WTC11 (cell line): ENCODE measurements at regions not wholly inside any gene's neighbourhood (a gene's known extent, or its start where the extent isn't known, plus 50 kb on each side); places are given as distances from the start of the nearest gene placed in this dataset.

Experiments
- ATF6 ChIP-seq: sonication (generic); formaldehyde crosslinking; IDR thresholded peaks from 2 replicates; pipeline ENCODE4 v1.8.1; 2023; ENCODE audit warnings: mild to moderate bottlenecking, missing genetic modification reagents
- CREB1 ChIP-seq: sonication (generic); formaldehyde crosslinking; IDR thresholded peaks from 2 replicates; pipeline ENCODE4 v1.8.0; 2023; ENCODE audit warnings: mild to moderate bottlenecking, missing genetic modification reagents
- CTCF ChIP-seq: fragments of 200-600 bp; IDR thresholded peaks from 2 replicates; pipeline ENCODE4 v1.8.0; 2022; ENCODE audit warnings: antibody characterized with exemption
- EMX1 ChIP-seq: fragments of 250-450 bp; sonication (Bioruptor Pico); IDR thresholded peaks from 2 replicates; pipeline ENCODE4 v1.8.0; 2021; ENCODE audit warnings: mild to moderate bottlenecking
- FOXJ3 ChIP-seq: sonication (generic); formaldehyde crosslinking; IDR thresholded peaks from 2 replicates; pipeline ENCODE4 v1.9.0; 2021; ENCODE audit warnings: missing genetic modification reagents, mild to moderate bottlenecking, borderline replicate concordance
- HMGXB4 ChIP-seq: sonication (generic); formaldehyde crosslinking; IDR thresholded peaks from 2 replicates; pipeline ENCODE4 v1.8.1; 2023; ENCODE audit warnings: mild to moderate bottlenecking, moderate library complexity, missing genetic modification reagents
- MYBL2 ChIP-seq: sonication (generic); formaldehyde crosslinking; IDR thresholded peaks from 2 replicates; pipeline ENCODE4 v1.8.1; 2023; ENCODE audit warnings: mild to moderate bottlenecking, moderate library complexity, missing genetic modification reagents
- NR1H2 ChIP-seq: sonication (generic); formaldehyde crosslinking; IDR thresholded peaks from 2 replicates; pipeline ENCODE4 v1.9.0; 2021; ENCODE audit warnings: mild to moderate bottlenecking, moderate library complexity, missing genetic modification reagents
- NR2C2 ChIP-seq: sonication (generic); formaldehyde crosslinking; IDR thresholded peaks from 2 replicates; pipeline ENCODE4 v1.8.0; 2022; ENCODE audit warnings: mild to moderate bottlenecking, missing genetic modification reagents
- SP1 ChIP-seq: sonication (generic); formaldehyde crosslinking; conservative IDR thresholded peaks from 2 replicates; pipeline ENCODE4 v1.8.1; 2022; ENCODE audit warnings: missing genetic modification reagents
- USF2 ChIP-seq: sonication (generic); formaldehyde crosslinking; IDR thresholded peaks from 2 replicates; pipeline ENCODE4 v1.8.1; 2023; ENCODE audit warnings: mild to moderate bottlenecking, missing genetic modification reagents, moderate library complexity
- ZBTB21 ChIP-seq: sonication (generic); formaldehyde crosslinking; IDR thresholded peaks from 2 replicates; pipeline ENCODE4 v1.8.1; 2023; ENCODE audit warnings: mild to moderate bottlenecking, missing genetic modification reagents, borderline replicate concordance
- ZNF232 ChIP-seq: sonication (generic); formaldehyde crosslinking; IDR thresholded peaks from 2 replicates; pipeline ENCODE4 v1.8.0; 2022; ENCODE audit warnings: mild to moderate bottlenecking, missing genetic modification reagents
- ZNF425 ChIP-seq: fragments of 250-450 bp; sonication (Bioruptor Pico); conservative IDR thresholded peaks from 2 replicates; pipeline ENCODE4 v1.9.0; 2021; ENCODE audit warnings: mild to moderate bottlenecking

- TF ChIP-seq USF2 (CRISPR knock-in tag) (no peak), CTCF (no peak), SP1 (CRISPR knock-in tag) (no peak), HMGXB4 (no peak), EMX1 (CRISPR knock-in tag) (no peak), MYBL2 (CRISPR knock-in tag) (no peak), CREB1 (CRISPR knock-in tag) (no peak), ATF6 (CRISPR knock-in tag) (no peak), NR2C2 (CRISPR knock-in tag) (no peak), NR1H2 (CRISPR knock-in tag) (no peak), FOXJ3 (CRISPR knock-in tag) (no peak), ZNF425 (no peak), ZNF232 (no peak), ZBTB21 (no peak)
Observed at GRCh38 chr10:81146436-81146835, 608.7 kb downstream of the SH2D4B start.
